NCI-H128 (cell line): ENCODE measurements at regions not wholly inside any gene's neighbourhood (a gene's known extent, or its start where the extent isn't known, plus 50 kb on each side); places are given as distances from the start of the nearest gene placed in this dataset.
"Not testable (repeated sequence)": the region's sequence is repeated elsewhere in the genome, so short reads cannot be mapped to it uniquely, and the experiment has no call there.

Source experiments
- DNase-seq: peaks from one replicate; lab custom pipeline; 2025; ENCODE audit not compliant: unreplicated experiment; lab: John Stamatoyannopoulos, UW

DNA sequence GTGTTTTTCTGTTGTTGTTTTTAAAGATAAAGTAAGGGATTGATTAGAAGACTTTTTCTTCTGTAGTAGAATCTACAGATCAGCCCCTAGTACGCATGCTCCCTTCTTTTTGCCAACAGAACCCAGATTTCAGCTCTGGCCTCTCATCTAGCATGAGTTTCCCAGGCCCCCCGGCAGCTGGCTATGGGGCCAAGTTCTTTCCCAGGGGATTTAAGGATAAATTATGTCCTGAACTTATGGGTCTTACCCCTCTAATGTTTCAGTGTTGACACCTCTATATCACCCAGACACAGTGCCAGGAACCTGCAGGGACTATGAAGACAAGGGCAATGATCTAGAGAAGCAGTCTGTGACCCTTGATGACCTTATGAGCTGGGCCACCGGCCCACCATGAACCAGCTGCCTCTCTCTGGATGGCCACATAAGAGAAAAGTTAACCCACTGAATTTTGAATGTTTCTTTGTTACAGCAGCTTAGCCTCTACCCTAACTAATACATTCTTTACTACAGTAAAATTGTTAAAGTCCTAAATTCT is 150.5 kb downstream of the UNC5CL start:
- no peak for DNase-seq

GRCh38 chr6:40887792-40888340 is 151.2 kb downstream of the UNC5CL start:
- DNase-seq, result no peak

GRCh38 chr6:40887079-40887791 is 151.8 kb downstream of the UNC5CL start:
- DNase-seq, result no peak

GRCh38 chr6:40885139-40885774 is 153.8 kb downstream of the UNC5CL start:
- DNase-seq, result no peak

- peak; percentile 27 for DNase-seq
Measured at GRCh38 chr6:40882323-40882997, 156.6 kb downstream of the UNC5CL start.

DNA sequence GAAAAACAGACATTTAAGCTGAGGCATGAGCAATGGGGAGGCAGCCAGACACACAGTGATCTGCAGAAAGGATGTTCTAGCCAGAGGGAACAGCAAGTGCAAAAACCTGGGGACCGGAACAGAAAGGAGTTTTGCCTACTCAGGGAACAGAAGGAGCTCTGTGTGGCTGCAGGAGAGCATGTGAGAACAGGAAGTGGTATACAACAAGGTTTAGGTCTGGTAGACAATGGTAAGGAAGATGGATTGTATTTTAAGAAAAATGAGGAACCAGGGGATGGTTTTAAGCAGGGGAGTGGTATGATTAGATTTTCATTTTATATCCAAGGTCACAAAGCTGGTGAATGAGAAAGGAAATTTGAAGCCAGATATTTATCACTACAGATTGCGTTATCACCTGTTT is 157.5 kb downstream of the UNC5CL start:
- no peak for DNase-seq

DNA sequence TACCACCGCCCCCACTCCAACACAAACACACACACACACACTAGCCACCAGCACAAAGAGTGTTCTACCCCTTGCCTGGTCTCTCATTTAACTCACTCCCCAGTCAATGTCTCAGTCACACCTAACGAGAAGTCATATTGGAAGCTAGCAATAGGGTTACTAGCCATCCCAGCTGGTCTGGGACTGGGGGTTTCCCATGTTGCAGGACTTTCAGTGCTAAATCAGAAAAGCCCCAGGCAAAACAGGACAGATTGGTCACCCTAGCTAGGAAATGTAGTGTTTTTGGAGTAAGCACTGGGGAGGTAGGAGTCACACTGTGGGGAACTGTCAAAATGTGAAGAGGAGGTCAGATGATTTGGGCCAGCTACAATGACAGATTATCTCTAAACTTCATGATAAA is 158.1 kb downstream of the UNC5CL start:
- DNase-seq, result no peak

DNA sequence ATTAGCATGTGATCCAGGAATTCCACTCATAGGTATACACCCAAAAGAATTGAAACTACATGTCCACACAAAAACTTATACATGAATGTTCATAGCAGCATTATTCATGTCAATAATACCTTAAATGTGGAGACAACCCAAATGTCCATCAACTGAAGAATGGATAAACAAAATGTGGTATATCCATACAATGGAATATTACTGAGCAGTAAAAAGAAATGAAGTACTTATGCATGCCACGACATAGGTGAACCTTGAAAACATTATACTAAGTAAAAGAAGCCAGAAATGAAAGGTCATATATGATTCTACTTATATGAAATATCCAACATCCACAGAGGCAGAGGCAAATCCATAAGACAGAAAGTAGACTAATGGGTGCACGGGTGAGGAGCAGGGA is 159.9 kb downstream of the UNC5CL start:
- DNase-seq, result no peak

- DNase-seq, result no peak
Measured at GRCh38 chr6:40877362-40877761, 161.7 kb downstream of the UNC5CL start.

DNA sequence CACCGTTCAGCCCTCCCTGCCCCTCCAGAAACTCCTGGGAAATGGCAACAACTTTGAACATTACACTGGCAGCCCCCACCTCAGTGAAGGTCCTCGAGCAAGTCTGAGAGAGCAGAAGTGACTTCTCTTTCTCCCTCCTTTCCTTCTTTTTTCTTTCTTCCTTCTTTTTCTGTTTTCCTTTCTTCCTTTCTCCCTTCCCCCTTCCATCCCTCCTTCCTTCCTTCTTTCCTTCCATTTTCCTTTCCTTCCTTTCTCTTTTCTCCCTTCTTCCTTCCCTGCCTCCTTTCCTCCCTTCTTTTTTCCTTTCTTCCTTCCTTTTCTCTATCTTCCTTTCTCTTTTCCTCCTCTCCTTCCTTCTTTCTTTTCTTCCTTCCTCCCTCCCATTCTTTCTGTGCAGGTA is 162.7 kb downstream of the UNC5CL start:
- no peak for DNase-seq

DNA sequence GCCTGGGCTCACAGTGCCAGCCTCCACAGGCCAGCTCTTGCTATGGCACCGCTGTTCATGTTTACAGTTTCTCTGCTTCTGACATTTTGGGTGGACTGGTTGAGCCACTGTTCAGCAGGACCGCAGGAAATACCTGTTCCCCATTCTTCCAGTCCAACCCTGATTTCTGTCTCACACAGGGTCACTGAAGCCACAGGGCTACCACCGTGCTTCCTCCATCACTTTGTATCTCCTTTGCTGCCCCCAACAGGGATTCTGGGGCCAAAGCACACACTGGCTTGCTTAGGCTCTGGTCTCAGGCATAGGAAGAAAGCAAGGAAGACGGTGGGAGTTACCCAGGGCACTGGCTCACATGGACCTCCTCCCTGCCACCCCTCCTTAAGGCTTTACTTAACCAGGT is 164.5 kb downstream of the UNC5CL start:
- no peak for DNase-seq

- DNase-seq, result no peak
Measured at GRCh38 chr6:40871424-40871823, 167.6 kb downstream of the UNC5CL start.

DNA sequence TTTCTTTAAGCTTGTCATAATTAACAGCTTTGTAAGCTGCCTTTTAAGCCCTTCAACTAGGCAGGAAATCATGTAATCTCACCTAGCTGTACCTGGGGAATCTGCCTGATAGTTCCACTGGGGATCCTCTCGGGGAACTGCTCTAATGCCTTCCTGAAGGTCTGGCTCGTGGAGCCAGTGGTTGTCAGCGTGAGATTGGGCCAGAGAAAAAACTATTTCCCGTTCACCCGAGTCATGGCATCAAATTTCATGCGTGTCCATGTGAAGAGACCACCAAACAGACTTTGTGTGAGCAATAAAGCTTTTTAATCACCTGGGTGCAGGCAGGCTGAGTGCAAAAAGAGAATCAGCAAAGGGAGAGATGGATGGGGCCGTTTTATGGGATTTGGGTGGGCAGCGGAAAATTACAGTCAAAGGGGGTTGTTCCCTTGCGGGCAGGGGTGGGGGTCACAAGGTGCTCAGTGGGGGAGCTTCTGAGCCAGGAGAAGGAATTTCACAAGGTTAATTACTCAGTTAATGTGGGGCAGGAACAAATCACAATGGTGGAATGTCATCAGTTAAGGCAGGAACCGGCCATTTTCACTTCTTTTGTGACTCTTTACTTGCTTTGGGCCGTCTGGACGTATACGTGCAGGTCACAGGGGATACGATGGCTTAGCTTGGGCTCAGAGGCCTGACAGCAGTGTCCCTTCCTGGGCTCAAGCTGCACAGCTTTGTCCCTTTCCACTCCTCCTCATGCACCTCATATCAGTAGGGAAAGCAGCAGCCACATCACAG is 170.7 kb downstream of the UNC5CL start:
- DNase-seq, result not testable (repeated sequence)

DNA sequence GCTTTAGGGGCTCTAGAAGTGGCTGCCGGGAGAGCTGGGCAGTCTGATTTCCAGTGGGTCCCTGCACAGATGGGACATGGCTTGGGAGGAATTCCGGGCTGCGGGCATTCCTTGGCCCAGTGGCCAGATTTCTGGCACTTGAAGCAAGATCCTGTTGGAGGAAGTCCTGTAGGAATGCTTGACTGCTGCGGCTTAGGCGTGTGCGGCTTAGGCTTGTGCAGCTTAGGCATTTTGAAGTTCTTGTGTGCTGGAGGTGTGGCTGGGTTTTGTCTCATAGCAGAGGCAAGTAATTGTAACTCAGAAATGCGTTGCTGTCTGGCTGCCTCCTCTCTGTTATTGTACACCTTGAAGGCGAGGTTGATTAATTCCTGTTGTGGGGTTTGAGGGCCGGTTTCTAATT is 171.5 kb downstream of the UNC5CL start:
- not testable (repeated sequence) for DNase-seq

DNA sequence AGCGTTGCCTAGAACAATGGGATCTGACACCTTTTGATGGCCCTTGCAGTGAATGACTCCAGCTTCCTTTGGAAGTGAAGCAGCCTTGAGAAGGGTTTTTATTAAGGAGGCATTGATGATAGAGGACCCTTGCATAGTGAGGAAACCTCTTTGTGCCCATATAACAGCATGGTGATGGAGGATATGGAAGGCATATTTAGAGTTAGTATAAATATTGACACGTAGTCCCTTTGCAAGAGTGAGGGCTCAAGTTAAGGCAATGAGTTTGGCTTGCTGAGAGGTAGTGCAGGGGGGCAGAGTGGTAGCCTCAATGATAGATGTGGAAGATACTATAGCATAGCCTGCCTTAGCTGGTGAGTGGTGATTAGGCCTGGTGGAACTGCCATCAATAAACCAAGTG is 173.8 kb downstream of the UNC5CL start:
- not testable (repeated sequence) for DNase-seq

- no peak for DNase-seq
Measured at GRCh38 chr6:40860443-40860842, 178.6 kb downstream of the UNC5CL start.

- no peak for DNase-seq
Measured at GRCh38 chr6:40856271-40856670, 182.8 kb downstream of the UNC5CL start.

DNA sequence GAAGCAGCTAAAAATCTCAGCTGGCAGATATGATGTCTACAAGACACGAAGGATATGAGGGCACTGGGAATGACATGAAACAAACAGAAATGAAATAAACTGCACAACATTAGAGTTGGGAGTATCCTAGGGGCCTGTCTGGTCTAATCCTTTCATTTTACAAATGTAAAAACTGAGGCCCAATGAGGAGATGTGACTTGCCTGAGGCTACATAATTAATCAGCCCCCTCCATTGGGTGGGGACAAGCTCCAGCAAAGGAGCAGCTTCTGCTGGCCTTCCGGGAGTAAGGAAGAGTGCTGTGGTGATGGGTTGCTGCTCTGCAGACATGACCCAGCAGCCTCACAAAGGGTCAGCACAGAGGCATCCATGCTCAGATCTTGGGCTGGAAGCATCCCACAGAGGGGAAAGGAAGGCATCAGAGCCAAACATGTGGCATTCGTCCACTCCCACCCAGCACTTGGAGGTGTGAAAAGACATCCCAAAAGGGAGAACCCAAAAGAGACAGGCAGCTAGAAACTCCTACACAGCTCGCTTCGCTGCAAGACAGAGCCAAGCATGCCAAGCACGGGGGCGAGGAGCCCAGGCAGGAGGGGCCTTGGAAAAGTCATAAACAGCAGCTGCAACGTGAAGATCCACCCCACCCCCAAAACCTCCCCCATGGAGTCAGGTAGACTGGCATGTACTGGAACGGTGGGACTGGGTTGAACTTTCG is 183.7 kb downstream of the UNC5CL start:
- DNase-seq, result no peak

DNA sequence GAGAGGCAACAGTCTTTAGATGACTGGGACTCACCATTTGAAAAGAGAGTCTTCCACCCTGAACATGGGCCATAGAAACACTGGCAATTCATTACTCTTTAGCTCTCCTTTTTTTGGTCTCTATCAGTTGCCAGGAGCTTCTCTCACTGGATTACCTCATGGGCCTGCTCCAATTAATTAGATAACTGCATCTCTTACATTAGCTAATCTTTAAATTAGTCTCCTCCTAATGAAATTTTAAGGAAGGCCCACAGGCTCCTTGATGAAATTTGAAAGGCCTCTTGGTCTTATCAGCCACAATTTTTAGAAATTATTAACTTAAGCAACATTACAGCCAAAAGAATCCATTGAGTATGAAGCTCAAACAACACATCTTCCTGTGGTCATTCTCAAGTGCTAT is 184.4 kb downstream of the UNC5CL start:
- no peak for DNase-seq

GRCh38 chr6:40852779-40853373 is 186.1 kb downstream of the UNC5CL start:
- DNase-seq, result no peak
